ENCODE measurements at regions not wholly inside any gene's neighbourhood (a gene's known extent, or its start where the extent isn't known, plus 50 kb on each side); places are given as distances from the start of the nearest gene placed in this dataset.
"Not testable (repeated sequence)": the region's sequence is repeated elsewhere in the genome, so short reads cannot be mapped to it uniquely, and the experiment has no call there.

DNA sequence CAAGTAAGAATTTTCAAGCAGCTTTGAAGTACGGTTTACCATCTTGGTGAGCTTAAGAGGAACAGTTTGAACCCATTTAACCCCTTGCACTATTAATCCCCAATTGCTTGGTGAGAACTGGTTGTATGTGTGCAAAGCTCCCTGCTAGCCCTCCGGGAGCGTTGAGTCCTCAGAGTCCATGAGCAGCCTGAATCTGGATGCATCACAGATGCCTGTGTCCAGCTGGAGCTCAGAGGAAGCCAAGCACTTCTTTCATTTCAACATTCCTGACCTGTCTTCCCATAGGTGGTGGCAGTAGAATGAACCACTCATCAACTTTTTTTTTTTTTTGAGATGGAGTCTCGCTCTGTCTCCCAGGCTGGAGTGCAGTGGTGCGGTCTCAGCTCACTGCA is 199.9 kb upstream of the IRF2BP2 start:
- not testable (repeated sequence) for DNase-seq

DNA sequence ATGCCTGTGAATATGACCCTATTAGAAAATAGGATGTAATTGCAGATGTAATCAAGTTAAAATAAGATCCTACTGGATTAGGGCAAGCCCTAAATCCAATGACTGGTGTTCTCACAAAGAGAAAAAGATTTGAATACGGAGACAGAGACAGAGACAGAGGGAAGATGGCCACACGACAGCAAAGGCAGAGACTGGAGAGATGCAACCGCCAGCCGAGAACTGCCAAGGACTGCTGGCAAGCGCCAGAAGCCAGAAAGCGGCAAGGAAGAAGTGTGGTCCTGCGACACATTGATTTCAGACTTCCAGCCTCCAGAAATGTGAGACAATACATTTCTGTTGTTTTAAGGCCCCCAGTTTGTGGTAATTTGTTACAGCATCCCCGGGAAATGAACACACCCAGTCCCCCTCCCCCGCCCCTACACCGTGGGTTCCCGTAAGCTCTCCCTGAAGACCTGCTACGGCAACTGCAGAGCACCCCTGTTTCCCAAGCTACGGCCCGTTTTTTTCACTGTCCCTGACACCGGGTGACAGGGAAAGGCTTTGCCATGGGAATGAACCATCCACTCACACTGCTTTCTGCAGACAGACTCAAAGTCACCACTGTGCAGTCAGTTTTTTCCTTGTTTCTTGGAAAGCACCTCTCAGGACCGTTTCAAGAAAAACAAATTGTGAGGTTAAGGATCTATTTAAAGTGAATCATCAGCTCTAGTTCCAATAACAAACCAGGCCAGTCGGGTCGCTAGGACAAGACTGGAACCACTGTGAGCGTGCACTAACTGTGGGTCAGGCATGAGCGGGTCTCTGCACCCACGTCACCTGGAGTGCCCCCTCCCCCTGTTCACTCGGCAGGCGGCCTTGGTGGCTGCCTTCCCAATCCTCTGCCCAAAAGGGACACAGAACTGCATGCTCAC is 199.2 kb upstream of the IRF2BP2 start:
- peak; percentile 43 for DNase-seq

DNA sequence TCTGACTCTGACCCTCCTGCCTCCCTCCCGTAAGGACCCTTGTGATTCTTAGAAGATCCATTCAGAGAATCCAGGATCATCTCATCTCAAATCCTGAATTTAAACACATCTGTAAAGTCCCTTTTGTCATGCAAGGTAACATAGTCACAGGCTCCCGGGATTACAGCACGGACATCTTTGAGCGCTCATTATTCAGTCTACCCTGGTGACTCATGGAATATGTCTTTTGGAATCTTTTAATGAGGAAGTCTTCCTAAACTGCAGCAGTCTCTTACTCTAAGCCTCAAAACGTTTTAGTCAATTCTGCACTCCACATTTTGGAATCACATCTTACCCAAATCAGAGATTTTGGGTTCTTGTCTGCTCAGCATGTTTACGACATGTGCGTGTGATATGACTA is 198.5 kb upstream of the IRF2BP2 start:
- DNase-seq, result not testable (repeated sequence)

DNA sequence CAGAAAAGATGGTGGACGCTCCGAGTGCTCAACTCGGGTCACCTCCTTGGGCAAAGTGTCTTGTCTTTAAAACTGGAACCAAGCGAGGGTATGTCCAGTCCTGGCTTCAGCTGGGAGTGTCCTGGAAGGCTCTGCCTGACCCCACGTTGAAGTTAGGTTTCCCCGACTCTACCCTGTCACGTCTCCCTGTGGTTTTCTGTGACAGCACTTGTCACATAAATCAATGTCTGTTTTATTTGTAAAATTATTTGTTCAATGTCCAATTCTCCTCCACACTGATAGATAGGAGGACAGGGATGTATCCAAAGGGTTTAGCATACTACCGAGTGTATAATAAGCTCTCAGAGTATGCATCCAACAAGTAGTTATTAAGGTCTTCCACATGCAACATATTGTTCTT is 197.7 kb upstream of the IRF2BP2 start:
- DNase-seq, result not testable (repeated sequence)

DNA sequence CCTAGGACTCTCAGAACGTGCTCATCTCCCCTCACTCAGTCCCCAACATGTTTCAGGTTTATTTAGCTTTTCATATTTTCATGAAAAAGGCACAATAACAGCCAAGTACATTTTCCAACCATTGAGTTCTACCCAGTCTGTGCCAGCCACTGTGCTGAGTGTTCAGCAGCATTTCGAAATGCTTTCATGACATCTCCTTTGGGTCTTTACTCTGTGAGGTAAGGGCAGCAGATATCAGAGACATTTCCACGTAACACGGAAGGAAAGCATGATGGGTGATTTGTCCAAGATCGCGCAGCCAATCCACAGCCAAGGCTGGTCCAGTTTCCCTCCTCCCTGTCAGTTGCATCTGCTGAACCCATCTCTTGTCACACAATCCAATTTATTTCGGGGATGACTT is 192.6 kb upstream of the IRF2BP2 start:
- not testable (repeated sequence) for DNase-seq

DNA sequence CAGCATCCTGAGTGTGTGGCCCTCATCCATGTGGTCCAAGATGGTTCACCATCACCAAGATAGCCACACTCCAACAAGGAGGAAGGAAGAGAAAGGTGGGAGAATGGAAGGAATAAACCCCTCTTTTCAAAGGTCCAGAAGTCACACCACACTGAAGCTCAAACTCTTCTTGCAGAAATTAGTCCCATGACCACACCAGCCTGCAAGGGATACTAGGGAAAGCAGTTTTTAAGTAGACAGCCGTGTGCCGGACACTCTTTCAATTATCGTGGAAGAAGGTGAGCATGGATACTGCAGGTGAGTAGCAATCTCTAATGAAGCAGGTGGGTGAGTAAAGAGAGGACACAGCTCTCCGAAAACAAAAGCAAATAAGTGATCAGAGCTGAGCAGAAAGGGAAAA is 191.7 kb upstream of the IRF2BP2 start:
- not testable (repeated sequence) for DNase-seq

DNA sequence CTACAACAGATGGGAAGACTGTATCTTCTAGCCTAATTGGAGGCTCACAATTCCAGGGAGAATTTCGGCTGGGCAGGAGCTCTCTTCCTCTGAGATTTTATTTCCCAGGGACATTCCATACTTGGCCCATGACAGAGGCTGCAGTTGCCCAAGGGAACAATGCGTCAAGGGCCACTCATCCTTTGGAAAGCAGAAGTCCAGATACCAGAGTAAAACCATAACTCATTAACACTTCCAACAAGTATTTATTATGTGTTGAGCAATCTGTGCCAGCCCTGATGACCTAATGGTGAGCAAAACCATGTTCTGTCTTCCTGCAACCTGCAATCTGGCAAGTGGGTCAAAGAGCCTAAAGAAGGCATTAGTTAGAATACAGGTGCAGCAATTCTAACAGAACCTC is 191.2 kb upstream of the IRF2BP2 start:
- DNase-seq, result not testable (repeated sequence)

DNA sequence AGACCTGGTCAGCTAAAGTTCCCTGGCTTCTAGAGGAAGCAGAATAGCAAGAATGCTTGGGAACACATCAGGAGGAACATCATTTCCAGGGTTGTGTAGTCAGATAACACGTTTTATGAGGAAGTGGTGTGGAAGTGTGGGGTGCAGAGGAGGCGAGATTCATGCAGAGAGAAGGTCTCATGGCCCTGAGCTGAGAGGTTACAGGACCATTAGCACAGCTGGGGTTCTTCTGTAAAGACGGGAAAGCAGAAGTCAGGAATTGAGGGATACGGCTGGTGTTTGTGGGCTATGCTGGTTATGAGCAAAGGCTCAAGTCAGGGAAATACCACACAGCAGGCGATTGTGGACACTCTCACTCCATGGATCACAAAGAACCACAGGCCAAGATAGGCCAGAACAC is 190.6 kb upstream of the IRF2BP2 start:
- DNase-seq, result not testable (repeated sequence)

DNA sequence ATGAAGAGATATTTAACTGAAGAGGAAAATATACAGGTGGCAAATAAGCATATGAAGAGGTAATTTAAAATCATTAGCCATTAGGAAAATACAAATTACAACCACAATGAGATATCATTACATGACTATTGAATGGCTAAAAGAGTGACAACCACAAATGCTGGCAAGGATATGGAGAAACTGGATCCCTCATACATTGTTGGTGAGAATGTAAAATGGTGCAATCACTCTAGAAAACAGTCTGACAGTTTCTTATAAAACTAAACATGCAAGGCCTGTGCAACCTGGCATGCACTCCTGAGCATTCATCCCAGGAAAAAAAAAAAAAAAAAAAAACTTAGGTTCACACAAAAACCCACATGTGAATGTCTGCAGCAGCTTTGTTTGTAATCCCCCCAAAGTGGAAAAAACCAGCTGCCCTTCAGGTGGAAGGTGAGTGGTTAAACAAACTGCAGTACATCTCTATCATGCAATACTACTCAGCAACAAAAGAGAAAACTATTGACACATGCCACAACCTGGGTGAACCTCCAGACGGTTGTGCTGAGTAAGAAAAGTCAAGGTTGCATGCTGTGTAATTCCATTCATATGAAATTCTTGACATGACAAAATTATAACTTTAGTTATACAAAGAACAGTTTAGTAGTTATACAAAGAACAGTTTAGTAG is 189.2 kb upstream of the IRF2BP2 start:
- DNase-seq, result not testable (repeated sequence)

DNA sequence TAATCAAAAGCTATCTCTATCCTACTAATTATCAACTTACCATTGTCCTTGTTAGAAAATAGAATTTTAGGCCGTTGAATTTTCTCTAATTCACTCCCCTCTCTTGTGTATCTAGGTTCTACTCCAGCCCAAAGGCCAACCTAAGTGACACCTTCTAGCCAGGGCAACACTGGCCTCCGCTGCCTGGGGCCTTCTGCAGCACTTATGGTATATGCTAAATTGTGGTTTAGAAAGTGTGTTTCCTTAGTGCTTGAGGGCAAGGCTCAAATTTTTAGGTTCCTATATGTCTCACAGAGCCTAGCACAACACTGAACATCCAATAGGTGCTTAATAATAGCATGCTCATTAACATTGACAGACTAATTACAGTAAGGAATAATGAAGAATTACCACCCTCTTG is 187.2 kb upstream of the IRF2BP2 start:
- DNase-seq, result not testable (repeated sequence)

DNA sequence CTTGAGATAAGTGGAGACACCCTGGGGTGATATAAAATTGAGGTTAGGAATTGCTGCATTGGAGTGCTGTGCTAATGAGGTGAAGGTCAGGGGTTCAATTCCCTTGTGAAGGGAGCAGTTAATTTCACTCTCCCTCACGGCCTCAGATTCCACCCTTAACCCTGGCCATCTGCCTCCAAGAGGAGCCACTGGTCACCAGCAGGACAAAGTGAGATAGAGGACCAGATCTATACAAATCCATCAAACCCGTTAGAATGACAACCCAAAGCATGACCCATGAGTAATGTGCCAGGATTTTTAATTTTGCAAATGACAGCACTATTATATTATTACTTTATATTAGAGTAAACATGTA is 186.4 kb upstream of the IRF2BP2 start:
- not testable (repeated sequence) for DNase-seq

DNA sequence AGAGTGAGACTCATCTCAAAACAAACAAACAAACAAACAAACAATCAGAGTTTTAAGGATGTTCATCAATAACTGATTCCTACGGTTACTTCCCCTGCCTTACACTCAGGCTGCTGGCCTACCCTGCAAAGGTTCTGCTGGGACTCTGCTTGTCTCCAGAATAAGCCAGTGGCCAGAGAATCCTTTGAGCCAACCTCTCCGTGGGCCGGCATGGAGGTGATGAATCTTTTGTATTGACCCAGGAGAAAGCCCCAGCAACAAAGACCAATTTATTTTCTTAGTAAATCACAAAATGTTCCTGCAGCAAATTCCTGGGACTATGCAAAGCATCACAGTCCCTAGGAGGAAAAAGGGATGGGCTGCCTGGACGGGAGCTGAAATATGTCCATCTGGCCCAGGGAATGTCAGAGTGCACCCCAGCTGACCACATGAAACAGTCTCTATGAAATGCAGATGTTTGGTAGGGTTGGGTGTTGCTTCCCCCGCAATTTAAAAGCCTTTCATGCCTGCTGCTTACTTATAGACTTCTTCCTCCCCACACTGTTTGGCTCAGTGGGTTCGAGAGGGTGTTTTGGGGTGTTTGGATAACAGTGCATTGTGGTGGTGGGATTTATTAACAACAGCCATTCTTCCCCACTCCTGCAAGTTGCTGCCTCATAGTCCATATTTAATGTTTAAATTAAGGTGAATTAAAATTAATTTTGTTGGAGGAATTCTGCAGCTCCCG is 185.9 kb upstream of the IRF2BP2 start:
- DNase-seq, result peak; percentile 50

DNA sequence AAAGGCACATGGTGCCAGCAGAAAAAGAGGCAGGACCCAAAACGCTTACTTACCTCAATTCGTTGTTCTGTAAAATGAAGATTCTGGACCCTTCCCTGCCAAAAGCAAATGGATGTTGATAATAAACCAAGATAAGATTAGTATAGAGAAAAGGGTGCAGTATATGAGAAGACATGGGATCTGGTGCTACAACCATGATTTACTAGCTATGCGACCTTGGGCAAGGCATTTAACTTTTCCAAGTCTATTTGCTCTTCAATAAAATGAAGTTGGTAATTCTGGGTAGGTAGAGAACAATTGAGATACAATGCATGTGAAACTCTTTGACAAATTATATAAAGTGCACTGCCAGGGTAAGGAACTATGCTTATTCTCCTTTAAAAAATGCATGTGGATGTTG is 185.0 kb upstream of the IRF2BP2 start:
- not testable (repeated sequence) for DNase-seq

DNA sequence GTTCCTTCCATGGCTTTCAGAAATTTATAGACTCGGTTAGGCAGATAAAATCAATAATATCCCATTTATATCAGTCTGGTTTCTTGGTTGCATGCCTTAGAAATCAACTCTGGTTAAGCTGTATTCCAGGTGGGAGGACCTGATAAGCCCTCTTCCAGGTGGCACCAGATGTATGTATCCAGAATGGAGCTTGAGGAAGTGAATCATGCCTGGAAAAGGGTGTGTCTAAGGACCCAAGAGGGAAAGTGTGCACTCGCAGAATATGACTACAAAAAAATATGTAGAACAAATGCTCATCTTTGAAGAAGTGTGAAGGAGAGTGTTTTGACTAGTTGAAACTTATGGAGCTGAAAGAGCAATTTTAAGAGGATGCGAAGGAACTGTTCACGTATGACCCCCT is 184.5 kb upstream of the IRF2BP2 start:
- not testable (repeated sequence) for DNase-seq

DNA sequence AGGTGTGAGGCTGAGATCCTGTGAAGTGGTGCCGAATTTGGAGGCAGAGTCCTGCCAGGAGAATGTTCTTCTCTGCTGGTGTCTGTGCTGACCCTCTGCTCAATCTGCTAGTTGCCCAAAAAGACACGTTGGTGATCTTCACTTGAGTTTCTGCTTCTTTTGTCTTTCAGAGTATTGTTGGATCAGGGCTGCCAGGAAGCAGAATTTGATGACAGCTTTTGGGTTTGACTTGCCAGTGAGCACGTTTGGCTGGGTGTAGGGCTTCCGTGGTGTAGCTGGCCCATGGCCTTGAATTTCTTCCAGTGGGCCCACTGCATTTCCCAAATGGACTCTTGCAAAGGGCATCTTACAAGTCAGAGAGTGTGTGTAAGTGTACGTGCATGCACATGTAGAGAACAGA is 183.9 kb upstream of the IRF2BP2 start:
- not testable (repeated sequence) for DNase-seq

DNA sequence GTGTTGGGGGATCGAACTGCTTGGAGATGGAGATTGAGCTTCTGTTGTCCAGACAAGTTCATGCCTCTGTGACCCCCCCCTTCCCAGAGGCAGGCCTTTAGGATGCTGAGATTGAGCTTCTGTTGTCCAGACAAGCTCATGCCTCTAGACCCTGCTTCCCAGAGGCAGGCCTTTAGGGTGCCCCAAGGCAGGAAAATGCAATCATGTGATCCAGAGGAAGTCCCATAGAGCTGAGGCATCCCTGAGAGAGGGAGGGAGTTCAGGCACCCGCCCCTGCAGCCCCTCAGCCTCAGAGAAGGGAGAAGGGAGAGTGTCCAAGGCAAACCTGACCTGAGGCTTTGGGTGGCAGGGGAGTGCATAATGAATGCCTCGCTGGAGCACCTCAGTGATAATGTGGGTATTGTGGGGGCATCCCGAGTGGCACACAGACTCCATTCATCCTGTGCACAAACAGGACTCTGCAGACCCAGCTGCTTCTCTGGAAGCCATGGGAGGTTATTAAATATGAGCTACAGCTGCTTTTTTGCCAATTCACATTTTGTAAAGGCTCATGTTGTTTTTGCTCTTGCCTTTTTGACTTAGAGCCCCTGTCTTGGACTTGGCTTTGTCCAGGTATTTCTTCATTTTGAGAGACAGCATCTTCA is 182.4 kb upstream of the IRF2BP2 start:
- DNase-seq, result not testable (repeated sequence)

DNA sequence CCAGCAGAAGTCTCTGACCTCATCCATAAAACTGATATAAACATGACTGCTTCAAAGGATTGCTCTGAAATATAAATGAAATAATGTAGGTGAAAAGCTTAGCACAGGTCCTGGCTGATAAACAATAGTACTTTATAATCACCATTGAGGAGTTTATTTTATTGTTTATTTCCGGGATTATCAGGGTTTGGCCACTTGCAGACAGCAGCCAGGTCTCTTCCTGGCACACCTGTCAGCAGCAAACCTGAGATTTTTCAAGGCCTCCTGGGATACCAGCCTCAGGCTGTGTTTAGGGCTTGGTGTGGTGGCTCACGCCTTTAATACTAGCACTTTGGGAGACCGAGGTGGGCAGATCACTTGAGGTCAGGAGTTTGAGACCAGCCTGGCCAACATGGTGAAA is 181.6 kb upstream of the IRF2BP2 start:
- not testable (repeated sequence) for DNase-seq

DNA sequence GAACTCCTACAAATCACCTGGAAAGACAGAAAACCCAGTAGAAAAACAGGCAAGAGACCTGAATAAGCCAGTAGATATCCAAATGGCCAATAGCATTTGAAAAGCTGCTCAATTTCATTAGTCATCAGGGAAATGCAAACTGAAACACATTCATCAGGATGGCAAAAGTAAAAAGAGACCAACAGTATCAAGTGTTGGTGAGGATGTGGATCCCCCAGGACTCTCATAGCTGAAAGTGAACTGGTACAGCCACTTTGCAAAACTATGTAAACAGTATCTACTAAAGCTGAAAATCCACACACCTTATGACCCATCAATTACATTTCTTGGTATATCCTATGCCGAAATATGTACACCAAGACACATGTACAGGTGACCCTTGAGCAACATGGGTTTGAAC is 180.4 kb upstream of the IRF2BP2 start:
- DNase-seq, result not testable (repeated sequence)

DNA sequence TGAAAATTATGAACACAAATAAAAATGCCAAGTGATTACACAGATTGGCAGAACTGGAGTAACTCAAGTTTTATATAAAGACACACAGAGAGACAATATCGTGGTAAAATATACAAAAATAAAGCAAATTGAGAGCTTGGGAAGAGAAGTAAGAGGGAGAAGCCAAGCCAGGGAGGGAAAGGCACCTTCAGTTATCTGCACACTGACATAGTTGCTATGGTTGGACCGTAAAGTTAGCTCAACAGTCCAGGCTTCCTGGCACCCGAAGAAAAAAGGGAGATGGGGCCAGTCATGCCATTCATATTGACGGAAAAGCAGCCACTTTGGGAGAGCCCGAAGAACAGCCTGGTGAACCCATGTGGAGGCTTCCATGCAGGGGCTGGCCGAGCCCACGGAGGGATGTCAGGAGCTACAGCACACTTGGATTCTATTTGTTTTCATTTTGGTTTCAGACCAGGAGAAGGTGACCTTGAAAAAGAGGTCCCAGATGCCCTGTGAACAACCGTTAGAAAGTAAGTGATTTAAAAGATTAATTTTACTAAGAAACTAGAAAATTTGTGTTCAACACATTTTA is 177.1 kb upstream of the IRF2BP2 start:
- not testable (repeated sequence) for DNase-seq

DNA sequence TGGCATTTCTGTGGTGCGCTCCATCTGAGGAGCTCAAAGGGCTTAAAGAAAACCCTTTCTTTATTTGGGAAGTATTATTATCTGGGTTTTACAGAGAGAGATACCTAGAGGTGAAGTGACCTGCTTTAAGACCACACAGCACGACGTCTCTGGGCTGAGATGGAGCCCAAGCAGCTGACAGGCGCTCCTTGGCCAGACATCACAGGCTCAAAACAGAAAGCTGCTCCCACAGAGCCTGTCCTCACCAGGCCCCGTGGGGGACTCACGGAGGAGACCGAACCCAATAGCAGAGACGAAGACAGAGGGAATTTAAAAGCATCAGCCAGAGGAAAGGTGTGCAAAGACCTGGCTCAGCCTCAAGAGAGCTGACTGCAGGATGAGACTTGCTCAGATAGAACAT is 175.9 kb upstream of the IRF2BP2 start:
- DNase-seq, result not testable (repeated sequence)

DNA sequence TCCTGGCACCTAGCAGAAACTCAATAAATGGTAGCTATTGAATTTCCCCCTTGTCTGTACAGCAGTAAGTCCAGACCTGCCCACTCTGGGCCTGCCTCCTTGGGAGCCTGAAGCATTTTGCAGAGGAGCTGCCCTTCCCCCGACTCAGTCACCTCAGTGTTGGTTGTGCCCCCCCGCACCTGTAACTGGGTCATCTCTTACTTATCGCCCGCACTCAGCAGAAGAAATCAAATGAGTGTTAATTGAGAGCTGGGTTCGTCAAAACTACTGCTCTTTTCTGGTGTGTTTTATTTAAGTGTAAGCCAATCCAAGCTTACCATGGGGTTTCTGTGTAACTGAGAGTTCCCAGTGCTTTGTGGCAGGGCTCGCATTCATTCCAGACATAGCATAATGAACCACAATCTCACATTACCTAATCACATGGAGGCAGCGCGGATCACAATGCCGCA is 175.5 kb upstream of the IRF2BP2 start:
- not testable (repeated sequence) for DNase-seq

DNA sequence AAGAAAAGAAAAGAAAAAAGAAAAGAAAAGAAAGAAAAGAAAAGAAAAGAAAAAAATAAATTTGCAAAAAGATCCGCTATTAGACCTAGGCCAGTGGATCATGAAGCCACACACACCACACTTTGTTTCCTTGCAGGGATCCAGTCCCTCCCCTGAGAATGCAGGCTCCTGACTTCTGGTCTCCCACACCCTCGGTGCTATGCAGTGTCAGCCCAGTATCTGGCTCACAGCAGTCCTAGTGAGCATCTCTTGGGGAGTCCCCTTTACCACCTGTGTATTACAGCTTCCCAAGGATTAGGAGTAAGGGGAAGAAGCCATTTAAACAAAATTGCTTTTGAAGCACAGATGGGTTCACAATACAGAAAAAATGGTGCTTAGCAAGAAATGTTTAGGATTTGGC is 174.1 kb upstream of the IRF2BP2 start:
- not testable (repeated sequence) for DNase-seq

DNA sequence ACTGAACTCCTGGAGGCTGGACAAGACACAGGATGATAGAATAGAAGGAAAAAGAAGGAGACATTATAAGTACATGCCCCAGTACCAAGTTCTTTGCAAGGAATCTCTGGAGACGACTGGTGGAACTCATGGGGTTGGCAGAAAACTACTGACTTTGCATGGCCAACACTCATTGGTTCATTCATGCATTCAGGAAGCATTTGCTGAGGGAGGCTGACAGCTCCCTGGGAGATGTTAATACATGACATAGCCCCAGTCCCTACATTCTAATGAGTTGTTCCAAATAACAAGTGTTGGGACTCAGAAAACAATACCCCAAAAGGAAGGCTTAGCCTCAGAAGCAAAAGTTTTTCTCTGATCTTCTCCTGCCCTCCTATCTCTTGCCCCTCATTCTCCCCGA is 172.8 kb upstream of the IRF2BP2 start:
- no peak for DNase-seq

Data from EL (cell line).